ENCODE measurements at regions not wholly inside any gene's neighbourhood (a gene's known extent, or its start where the extent isn't known, plus 50 kb on each side); places are given as distances from the start of the nearest gene placed in this dataset.

DNA sequence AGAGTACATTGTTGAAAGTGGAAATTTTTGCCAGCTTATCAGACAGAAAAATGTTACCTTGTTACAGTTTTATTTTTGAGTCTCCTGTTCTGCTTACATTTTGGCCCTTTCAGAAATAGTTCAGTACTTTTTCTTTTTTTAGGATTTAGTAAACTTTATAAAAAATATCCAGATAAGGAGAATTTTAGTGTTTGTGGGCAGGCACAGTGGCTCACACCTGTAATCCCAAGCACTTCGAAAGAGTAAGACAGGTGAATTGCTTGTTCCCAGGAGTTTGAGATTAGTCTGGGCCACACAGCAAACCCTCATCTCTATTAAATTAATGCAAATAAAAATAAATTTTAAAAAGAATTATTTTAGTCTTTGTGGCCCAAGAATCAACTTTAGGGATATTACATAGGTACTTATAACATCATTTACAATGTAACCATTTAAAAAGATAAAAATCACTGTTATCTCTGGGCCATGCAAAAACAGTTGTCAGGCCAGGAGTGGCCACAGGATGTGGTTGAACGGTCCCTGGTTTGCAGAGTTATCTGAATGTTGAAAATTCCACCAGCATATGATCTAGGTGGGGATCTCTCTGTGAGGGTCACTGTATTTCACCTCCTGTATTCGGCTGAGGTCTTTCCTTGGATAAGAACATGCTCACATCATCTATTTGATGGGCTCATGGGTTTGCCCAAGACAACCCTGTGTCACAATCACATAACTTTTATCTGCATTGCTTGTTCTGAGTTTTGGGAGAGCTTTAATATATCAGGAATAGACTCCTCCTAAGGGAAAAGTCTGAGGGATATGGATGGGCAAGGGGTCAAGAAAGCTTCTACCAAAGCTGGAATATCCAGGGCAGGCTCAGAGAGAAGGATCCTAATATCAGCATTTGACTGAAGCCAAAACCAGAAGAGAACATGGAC is 91.5 kb downstream of the GGTLC2 start:
- no peak overlapping the region for H3K27ac ChIP-seq
- TF ChIP-seq ZFX (IDR thresholded peaks at IDR 0.05; ENCODE audit: borderline replicate concordance) (no peak), CTCF (IDR thresholded peaks at IDR 0.05) (no peak)

DNA sequence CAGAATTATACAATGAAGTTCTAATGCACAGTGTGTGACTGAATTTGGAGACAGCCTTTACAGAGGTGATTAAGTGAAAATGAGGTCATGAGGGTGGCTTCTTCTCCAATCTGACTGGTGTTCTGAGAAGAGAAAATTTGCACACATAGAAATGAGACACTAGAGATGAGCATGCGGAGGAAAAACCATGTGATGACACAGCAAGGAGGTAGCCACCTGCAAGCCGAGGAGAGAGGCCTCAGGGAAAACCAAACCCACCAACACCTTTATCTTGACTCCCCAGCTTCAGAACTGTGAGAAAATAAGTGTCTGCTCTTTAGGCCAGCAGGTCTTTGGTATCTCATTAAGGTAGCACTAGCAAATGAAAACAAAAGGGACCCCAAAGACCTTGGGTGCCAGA is 93.2 kb downstream of the GGTLC2 start:
- TF ChIP-seq ZFX (IDR thresholded peaks at IDR 0.05; ENCODE audit: borderline replicate concordance) (no peak), CTCF (IDR thresholded peaks at IDR 0.05) (no peak)
- no peak overlapping the region for H3K27ac ChIP-seq

DNA sequence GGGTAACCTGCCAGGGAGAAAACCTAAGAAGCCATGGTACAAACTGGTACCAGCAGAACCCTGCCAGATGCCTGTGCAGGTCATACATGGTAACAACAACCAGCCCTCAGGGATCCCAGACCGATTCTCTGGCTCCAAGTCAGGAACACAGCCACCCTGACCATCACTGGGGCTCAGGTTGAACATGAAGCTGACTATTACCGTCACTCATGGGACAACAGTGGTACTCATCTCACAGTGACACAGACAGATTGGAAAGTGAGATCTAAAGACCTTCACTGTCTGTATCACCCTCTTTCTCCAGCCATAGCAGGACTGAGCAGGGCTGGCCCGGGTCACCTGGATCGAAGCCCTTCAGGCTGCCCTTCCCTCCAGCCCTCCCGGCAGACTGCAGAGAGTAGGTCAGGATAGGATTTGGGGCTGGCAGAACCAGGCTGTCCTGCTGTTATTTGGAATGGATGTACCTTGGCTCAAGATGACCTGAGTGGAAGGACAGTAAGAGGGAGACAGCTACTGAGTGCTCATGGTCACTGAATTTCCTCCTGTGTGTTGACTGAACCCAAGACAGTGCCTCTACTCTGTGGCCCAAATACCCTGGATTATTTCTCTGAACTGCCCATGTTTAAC is 94.7 kb downstream of the GGTLC2 start:
- H3K27ac ChIP-seq, result no peak overlapping the region
- TF ChIP-seq ZFX (IDR thresholded peaks at IDR 0.05; ENCODE audit: borderline replicate concordance) (no peak), CTCF (IDR thresholded peaks at IDR 0.05) (no peak)

- TF ChIP-seq ZFX (IDR thresholded peaks at IDR 0.05; ENCODE audit: borderline replicate concordance) (no peak), CTCF (IDR thresholded peaks at IDR 0.05) (no peak)
- H3K27ac ChIP-seq, result no peak overlapping the region
These were observed 96.3 kb downstream of the GGTLC2 start for GRCh38 chr22:22740560-22741276.

GRCh38 chr22:22741843-22742242 is 97.4 kb downstream of the GGTLC2 start:
- no peak for TF ChIP-seq CTCF (IDR thresholded peaks at IDR 0.05)
- TF ChIP-seq ZFX (IDR thresholded peaks at IDR 0.05; ENCODE audit: borderline replicate concordance), result no peak
- H3K27ac ChIP-seq, result no peak overlapping the region

DNA sequence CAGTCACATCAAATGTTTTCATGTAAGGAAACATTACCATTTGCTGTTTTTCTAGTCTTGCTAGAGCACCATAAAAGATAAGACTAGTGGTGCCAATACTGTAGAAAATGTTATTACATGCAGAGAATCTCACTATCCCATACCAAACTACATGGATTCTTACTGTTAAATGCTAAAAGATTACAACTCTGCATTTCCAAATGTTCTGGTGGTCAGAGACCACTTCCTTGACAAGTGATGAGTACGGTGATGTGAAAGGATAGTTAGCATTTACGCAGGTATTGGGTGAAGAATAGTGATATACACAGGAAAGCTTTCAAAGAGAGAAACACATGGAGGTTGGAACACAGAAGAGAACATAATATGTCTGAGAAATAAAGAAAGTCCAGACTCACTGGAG is 98.2 kb downstream of the GGTLC2 start:
- no peak overlapping the region for H3K27ac ChIP-seq
- TF ChIP-seq CTCF (IDR thresholded peaks at IDR 0.05) (no peak), ZFX (IDR thresholded peaks at IDR 0.05; ENCODE audit: borderline replicate concordance) (no peak)
